ENCODE measurements at regions not wholly inside any gene's neighbourhood (a gene's known extent, or its start where the extent isn't known, plus 50 kb on each side); places are given as distances from the start of the nearest gene placed in this dataset.
A peak's percentile ranks its signal among the peaks of the same experiment; 100 is the strongest.

DNA sequence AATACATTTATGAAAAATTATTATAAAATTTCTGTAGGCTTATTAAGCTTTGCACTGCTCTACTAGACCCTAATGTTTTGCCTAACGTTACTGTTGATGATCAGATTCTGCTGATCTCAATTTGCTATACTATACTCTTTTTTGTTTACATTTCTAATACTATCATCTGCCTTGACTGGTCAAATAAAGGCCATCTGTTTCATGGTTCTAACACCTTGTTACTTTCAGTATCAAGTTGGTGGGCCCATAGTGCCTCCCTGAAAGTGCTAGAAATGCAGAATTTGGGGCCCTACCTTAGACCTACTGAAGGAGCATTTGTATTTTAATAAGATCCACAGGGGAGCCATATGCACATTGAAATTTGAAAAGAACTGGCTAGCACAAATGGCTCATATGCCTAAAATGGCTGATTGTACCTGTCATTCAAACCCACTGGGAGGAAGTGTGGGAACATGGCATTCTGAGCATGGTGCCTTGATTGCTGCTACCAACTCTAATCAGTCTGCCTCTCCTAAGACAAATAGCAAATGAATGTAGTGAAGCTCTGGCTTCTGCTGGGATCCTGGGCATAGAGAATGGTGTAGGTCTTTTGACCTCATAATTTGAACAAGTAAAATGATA, 199.1 kb upstream of the BTBD3 start:
- no peak for DNase-seq (ENCODE audit: low spot score)

DNA sequence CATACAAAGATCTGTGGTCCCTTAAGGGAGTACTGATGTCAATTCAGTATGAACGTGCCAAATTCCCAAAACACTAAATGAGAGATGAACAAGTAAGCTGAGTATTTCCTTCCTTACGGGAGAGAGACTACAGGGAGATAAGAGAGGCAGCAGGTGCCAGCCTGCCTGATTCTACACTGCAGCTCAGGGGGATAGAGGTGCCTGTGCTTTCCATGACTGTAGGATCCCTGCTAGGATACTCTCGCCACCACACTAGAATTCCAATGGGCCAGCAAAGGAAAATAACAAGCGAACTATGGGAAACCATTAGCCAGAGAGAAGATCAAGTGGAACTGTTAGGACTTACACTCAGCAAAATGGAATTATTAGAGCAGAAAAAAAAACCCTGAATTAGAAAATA, 198.5 kb upstream of the BTBD3 start:
- no peak for DNase-seq (ENCODE audit: low spot score)

DNA sequence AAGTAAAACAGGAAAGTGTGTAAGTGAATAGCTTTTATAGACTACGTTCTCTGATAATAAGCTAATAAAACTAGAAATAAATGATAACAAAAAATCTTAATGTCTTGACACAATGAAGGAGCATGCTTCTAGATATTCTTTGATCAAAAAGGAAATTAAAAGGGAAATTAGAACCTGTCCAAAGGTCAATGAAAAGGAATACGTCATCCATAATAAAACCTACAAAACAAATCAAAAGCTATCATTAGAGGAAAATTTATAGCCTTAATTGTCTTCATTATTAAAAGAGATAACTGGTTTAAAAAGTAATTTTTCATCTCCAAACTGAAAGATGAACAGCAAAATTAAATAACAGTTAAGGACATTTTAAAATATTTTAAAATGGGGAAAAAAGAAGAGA, 196.3 kb upstream of the BTBD3 start:
- no peak for DNase-seq (ENCODE audit: low spot score)

DNA sequence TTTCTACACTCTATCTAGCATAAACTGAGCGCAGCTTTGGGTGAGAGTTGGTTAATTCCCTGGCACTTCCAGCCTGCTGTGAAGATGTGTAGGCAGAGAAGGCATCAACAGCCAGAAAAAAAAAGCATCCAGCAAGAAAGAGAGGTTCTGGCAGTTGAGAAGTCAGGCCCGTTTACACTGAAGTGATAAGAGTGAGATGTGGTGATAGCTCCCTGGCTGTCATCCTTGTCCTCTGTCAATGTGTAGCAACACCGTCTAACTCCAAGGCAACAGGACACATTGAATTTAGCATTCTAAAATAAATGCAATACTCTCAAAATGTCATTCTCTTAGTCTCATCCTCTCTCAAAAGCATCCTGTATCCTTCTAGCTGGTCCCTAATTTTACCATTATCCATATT, 193.6 kb upstream of the BTBD3 start:
- no peak for DNase-seq (ENCODE audit: low spot score)

DNA sequence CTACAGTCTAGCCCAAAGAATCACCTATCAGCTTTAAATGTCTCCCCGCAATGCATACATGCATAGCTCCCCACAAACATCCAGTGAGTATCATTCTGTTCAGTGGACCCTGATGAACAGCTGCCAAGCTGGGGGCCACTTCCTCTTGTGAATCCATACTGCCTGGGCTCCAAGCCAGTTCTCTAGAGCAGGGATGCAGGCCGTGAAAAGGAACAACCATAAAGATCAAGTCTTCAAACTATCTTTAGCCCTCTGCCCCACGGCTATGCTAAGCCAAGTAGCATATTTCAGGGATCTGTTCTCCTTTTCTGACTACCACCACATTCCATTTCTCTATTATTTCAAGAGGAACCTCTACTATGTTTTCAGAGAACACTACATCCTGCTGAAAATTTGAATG, 191.7 kb upstream of the BTBD3 start:
- DNase-seq (ENCODE audit: low spot score), result peak; percentile 34

DNA sequence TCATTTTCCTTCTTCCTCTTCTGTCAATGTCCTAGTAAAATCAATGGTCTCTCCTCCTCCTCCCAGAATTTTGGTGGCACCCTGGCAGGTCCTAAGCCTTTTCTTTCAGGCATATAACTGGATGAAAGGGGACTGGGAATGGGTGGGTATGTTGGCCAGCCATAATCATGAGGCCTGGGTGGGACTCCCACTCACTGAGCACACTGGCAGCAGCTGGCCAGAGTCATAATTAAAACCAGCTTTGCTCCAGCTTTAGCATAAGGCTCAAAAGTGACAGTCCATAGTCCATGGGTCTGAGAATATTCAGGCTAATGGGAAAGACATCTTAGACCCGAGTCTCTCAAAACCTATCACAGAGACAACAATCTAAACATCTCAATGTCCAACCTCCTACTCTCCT, 190.0 kb upstream of the BTBD3 start:
- no peak for DNase-seq (ENCODE audit: low spot score)

DNA sequence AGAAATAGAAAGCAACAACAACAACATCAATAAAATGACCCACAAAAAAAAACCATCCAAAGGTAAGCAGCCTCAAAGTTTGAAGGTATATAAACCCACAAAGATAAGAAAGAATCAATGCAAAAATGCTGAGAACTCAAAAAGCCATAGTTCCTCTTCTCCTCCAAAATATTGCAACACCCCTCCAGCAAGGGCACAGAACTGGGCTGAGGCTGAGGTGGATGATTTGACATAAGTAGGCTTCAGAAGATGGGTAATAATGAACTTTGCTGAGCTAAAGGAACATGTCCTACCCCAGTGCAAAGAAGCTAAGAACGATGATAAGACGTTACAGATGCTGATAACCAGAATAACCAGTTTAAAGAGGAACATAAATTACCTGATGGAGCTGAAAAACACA, 188.8 kb upstream of the BTBD3 start:
- no peak for DNase-seq (ENCODE audit: low spot score)

DNA sequence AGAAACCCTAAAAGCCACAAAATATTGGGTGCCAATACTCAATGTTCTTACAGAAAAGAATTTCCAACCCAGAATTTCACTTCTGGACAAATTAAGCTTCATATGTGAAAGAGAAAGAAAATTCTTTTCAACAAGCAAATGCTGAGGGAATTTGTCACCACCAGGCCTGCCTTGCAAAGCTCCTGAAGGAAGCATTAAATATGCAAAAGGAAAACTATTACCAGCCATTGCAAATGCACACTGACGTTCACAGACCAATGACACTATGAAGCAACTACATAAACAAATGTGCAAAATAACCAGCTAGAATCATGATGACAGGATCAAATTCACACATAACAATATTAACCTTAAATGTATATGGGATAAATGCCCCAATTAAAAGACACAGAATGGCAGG, 187.9 kb upstream of the BTBD3 start:
- no peak for DNase-seq (ENCODE audit: low spot score)

DNA sequence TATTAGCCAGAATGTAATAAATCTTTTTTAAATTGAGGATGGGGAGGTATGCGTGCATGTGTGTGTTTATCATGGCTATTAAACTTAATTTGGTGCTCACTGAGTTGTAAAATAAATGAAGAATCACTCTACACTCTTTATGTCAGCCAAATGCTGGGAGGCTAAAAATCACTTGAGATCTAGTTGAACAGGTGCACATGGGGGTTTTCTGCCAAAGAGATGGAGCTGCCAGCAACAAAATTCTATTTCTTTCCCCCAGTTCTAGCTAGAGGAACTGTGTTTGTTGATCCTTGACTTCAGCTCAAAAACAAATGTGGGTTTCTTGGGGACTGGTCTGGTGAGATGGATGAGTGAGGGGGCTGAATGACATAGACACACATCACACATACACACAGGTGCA, 183.3 kb upstream of the BTBD3 start:
- DNase-seq (ENCODE audit: low spot score), result no peak

DNA sequence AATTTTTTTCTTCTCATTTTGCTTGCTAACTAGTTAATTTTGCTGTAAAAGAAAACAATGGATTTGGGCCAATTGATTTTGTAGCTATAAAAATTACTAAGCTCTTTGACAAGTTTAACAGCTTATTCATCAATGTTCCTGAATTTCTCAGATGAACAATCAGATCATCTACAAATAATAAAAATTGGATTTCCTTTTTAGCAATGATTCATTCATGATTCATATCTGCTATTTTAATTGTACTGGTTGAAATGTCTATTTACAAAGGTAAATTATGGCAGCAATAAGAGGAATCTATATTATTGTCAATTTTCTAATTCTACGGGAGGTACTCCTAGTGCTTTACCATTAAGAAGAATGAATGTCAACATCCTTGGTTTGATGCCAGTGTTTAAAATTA, 178.8 kb upstream of the BTBD3 start:
- no peak for DNase-seq (ENCODE audit: low spot score)

DNA sequence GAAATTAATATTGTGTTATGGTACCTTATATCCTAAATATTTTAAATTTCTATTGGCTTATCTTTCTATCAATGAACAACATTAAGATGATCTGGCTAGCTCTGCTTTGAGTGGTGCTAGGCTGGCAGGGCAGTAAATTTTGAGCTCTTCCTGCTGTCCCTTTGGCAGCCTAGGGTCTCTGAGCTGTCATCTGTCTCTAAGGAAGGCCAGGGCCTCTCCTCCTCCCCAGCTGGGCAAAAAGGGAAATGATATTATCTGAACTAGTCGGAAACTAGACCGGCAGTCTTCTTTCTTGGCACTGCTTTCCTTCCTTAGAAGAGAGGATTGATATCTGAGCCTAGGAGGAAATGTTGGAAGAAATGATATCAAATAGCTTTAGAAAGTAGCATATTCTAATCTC, 176.7 kb upstream of the BTBD3 start:
- DNase-seq (ENCODE audit: low spot score), result no peak

DNA sequence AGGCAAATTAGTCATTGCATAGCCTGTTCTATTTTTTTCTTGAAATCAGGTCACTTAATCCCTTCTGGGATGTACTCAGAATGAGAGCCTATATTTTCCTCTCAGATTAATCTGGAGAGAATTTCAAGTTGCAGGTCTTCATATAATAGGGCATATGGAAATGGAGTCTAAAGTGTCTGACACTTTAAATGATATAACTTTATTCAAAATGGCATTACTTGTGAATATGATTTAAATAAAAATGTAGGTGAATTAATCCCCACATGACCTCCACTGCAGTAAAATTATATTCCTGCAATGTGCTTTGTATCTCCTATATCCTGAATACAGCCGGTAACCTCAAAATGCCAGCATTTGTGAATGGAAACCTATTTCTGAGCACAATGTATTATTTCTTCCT, 172.5 kb upstream of the BTBD3 start:
- no peak for DNase-seq (ENCODE audit: low spot score)

DNA sequence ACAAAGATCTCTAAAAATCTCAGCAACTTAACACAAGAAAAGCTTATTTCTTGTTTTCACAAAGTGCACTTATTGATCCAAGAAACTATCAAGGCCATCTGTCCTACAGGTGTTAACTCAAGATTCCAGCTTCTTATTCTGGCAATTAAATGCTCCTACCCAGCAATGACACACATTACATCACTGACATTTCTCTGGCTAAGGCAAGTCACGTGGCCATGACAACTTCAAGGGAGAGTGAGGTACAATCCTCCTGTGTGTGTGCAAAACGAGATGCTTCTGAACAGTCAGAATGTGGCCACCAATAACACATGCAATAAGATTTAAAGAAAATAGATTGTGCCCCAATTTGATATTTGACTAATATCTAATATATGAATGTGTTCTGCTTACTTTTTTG, 169.3 kb upstream of the BTBD3 start:
- no peak for DNase-seq (ENCODE audit: low spot score)

DNA sequence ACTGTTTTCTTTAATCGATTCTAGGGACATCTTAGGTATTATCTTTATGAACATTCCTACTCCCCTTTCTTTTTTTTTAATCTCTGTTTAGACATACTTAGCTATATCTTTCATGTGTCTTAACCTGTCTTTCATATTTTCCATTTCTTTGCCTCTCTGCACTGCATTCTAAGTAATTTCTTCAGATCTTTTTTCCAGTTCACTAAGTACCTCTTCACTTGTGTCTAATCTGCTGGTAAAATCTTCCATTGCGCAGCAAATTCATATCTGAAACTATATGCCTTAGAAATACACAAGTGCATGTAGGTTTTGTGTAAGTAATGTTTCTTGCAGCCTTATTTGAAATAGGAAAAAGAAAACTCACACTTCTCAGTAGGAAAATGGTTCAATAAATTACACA, 165.4 kb upstream of the BTBD3 start:
- DNase-seq (ENCODE audit: low spot score), result no peak

DNA sequence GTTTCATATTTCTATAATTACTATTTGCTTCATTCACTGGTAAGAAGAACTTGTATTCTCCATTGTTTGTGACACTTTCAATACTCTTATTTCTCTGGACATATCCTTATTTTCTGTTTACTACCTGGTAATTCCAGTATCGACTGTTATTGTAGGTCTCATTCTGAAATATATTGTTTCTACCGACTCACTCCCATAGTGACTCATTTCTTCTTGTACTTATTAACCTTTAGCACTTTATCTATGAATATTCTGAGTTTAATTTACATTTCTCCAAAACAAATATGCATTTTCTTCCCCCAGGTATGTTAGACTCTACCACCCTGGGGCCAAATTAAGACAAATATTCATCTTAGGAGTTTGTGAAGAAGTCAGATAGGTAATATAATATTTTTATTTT, 164.5 kb upstream of the BTBD3 start:
- no peak for DNase-seq (ENCODE audit: low spot score)

DNA sequence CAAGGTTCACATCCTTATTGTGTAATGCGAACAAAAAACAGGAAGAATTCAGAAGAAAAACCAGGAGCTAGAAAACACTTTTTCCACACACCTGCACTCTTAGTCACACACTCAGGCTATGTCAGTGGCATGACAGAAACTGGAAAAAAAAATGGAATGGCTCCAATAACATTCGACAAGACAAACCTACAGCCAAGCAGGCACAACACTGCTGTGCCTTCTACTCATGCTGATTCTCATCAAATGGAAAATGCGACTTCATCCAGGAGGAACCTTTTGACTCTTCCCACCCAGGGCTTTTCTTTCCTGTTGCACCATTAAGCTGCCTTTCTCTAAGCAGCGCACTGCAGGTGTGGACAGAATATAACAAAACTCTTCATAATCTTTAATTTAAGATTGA, 163.2 kb upstream of the BTBD3 start:
- no peak for DNase-seq (ENCODE audit: low spot score)

DNA sequence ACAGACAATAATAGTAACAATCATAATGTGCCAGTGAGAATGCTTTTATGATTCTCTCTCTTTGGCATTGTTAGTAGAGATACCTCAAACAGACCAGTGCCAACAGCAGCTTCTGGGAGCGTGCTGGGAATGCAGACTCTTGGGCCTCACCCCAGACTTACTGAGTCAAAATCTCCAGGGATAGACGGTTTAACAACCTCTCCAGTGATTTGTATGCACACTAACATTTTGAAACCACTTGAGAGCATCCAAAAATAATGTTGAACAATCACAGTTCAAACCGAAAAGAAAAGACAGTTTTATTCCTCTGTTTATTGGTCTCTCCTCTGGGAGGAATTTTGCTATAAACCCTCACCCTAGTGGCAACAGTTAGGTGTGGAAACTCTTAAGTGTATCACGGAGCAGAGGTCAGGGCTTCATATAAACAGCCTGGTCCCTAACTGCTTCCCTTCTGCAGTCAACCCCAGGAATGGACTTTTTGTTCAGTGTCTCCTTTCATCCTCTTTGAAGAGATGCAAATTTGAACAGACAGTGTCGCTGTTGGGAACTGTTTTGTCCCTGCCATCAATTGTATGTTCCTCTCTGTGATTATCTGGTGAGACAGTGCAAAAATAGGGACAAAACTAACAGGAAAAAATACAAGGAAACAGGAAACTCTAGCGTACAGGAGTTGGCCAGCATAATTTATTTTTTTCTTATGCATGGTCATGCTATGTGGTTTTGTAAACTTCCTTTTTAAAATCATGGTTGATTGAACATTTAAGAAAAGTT, 162.4 kb upstream of the BTBD3 start:
- DNase-seq (ENCODE audit: low spot score), result peak; percentile 90

DNA sequence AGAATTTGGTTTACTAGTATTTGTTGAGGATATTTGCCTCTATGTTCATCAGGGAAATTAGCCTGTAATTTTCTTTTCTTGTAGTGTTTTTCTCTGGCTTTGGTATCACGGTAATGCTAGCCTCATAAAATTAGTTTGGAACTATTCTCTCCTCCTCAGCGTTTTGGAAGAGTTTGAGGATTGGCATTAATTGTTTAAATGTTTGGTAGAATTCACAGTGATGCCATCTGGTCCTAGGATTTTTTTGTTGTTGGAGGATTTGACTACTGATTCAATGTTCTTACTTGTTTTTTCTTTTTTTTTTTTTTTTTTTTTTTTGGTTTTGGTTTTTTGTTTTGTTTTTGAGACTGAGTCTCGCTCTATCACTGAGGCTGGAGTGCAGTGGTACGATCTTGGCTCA, 156.2 kb upstream of the BTBD3 start:
- no peak for DNase-seq (ENCODE audit: low spot score)

DNA sequence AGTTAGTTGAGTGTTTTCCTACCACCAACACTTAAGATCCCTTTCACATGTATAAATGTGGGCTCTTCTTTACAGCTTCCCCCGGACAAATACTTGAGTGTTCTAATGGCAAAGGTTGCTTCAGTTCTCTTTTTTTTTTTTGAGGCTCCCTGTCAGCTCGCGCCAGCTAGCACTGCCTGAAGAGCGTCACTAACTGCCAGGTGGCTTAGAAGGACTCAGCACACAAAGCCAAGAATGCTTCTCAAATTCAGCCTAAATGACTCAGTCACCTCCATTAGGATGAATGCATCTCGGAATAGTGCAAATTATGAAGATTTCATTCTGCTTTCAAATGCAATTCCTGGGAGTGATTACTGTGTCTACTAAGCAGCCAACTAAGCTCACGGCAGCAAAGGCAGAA, 150.7 kb upstream of the BTBD3 start:
- DNase-seq (ENCODE audit: low spot score), result no peak

DNA sequence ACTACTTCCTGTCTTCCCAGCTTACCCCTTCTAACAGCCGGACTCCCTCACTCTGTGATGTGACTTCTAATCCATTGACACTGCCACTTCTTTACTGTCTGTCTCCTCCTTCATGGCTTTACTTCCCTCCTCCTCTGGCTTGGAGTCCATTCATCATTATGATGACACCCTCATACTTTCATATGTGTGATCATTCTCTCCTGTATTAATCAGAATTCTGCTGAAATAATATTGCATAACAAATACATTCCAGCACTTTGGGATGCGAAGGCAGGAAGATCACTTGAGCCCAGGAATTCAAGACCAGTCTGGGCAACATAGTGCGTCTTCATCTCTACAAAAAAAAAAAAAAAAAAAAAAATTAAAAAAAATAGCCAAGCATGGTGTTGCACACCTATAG, 147.9 kb upstream of the BTBD3 start:
- DNase-seq (ENCODE audit: low spot score), result no peak

DNA sequence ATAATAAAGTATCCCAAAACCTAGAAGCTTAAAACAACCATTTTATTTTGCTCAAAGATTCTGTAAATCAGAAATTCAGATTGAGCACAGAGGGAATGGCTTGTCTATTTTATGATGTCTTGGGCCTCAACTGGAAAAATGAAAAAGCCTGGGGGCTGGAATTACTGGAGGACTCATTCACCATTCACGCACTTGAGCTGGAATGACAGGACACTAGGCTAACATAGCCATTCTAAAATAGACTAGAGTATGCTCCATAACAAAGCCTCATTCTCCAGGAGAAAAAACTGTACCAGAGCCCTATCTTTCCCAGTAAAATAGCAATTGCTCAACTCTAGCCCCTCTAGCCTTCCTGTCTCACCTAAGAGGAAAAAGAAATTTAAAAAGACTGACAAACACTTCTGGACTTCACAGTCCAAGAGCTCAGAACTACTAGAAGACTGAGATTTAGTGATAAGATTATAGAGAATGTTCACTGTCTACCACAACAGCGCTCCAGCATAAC, 145.4 kb upstream of the BTBD3 start:
- DNase-seq (ENCODE audit: low spot score), result no peak

DNA sequence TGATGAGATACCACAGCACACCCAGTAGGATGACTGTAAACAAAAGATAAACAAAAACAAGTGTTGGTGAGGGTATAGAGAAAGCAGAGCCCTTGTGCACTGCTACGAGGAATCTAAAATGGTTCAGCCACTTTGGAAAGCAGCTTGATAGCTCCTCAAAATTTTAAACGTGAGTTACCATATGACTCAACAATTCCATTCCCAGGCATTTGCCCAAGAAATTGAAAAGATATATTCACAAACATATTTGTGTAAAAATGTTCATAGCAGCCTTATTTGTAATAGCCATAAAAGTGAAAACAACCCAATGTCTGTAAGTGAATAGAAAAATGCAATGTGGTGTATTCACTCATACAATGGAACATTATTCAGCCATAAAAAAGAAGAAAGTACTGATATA, 141.0 kb upstream of the BTBD3 start:
- DNase-seq (ENCODE audit: low spot score), result no peak

DNA sequence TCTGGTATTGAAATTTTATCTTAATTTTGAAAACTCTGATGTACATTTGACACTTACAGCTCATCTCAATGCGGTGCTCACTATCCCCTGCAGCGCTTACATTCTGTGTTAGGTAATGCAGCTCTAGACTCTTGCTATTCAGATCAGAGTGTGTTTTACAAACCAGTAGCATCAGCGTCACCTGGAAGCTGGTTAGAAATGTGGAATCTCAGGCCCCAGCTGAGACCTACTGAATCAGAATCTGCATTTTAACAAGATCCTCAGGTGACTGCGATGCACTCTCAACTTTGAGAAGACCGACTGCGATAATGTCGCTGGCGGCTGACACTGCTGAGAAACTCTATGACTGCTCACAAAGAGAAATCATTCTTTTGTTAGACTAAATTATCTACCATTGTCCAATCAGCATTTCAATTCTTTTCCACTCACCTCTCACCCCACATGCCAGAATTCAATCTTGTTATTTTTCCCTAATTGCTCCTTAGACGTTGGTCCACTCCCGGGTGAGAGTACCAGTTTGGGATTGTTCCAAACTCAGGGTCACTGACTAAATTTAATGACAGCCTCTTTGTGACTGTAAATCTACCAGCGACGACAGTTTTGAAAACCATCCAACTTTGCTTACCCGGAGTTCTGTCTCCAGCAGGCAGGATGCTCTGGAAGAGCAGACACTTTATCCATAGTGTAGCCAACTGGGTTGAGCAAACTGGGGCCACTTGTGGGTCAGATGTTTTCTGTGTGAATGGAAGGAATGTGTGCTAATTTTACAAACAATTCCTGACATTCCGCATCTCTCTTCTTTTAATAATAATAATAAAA, 140.1 kb upstream of the BTBD3 start:
- peak; percentile 30 for DNase-seq (ENCODE audit: low spot score)

Measured in pons (tissue), 1 donor.